Suprapubic skin (tissue), 4 donors: ENCODE measurements at regions not wholly inside any gene's neighbourhood (a gene's known extent, or its start where the extent isn't known, plus 50 kb on each side); places are given as distances from the start of the nearest gene placed in this dataset.

Experiments used
- POLR2A ChIP-seq, 2 donors: fragments of 450-650 bp; IDR thresholded peaks; one replicate each; pipeline ENCODE4 v1.6.1; 2017; ENCODE audit warnings: antibody characterized with exemption in 2 of 2, mild to moderate bottlenecking in 2 of 2, moderate library complexity in 2 of 2
- POLR2AphosphoS5 ChIP-seq, 3 donors: sonication (generic); formaldehyde crosslinking; IDR thresholded peaks; one replicate each; pipeline ENCODE4 v1.6.1; 2017; ENCODE audit warnings: antibody characterized with exemption in 3 of 3
- TF ChIP-seq, protein P1 (sequence below), 2 donors: fragments of 200-600 bp in 1 of 2; fragments of 450-650 bp in 1 of 2; sonication (generic) in 1 of 2; IDR thresholded peaks; one replicate each; pipeline ENCODE4 v1.5.1; 2016 to 2019; ENCODE audit warnings: antibody characterized with exemption in 2 of 2, mild to moderate bottlenecking in 1 of 2, moderate library complexity in 1 of 2

DNA sequence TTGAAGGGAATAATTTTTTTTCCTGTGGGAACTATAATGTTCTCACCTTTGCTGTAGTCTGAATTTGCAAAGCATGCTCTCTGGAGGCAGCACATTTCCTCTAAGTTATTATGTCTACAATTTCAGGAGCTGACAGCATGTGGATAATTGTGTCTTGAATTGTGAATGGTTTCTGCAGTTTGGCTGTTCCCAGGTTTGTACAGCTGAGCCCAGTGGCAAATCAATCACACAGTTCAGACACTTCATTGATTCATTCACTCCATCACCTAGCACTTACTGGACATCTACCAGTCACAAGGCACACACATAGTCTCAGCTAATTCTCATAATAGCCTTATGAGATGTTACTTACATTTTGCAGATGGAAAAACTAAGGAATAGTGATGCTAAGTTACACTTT, 219.0 kb upstream of the ROPN1 start:
- TF ChIP-seq, protein P1, sequence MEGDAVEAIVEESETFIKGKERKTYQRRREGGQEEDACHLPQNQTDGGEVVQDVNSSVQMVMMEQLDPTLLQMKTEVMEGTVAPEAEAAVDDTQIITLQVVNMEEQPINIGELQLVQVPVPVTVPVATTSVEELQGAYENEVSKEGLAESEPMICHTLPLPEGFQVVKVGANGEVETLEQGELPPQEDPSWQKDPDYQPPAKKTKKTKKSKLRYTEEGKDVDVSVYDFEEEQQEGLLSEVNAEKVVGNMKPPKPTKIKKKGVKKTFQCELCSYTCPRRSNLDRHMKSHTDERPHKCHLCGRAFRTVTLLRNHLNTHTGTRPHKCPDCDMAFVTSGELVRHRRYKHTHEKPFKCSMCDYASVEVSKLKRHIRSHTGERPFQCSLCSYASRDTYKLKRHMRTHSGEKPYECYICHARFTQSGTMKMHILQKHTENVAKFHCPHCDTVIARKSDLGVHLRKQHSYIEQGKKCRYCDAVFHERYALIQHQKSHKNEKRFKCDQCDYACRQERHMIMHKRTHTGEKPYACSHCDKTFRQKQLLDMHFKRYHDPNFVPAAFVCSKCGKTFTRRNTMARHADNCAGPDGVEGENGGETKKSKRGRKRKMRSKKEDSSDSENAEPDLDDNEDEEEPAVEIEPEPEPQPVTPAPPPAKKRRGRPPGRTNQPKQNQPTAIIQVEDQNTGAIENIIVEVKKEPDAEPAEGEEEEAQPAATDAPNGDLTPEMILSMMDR (IDR thresholded peaks at IDR 0.05), result no peak
- TF ChIP-seq POLR2AphosphoS5 (IDR thresholded peaks at IDR 0.05), result no peak
- TF ChIP-seq POLR2A (IDR thresholded peaks at IDR 0.05), result no peak
